ENCODE measurements at regions not wholly inside any gene's neighbourhood (a gene's known extent, or its start where the extent isn't known, plus 50 kb on each side); places are given as distances from the start of the nearest gene placed in this dataset.

GRCh38 chr4:8781641-8782040 lies 90.0 kb downstream of the HMX1 start:
- Mint-ChIP-seq H3K36me3 (no peaks in the 10 kb centered on the region), H3K27ac (no peak overlapping the region), H3K4me3 (no peak overlapping the region), H3K4me1 (no peaks in the 10 kb centered on the region), H3K9me3 (no peaks in the 10 kb centered on the region), H3K27me3 (ENCODE audit: low read depth) (peaks cover 53% of the 10 kb centered on the region)
- TF ChIP-seq CTCF (IDR thresholded peaks at IDR 0.05; ENCODE audit: unreplicated experiment), result no peak
- DNase-seq (ENCODE audit: low spot score in 2 of 2, unreplicated experiment in 2 of 2), result no peak

GRCh38 chr4:8780596-8781368 lies 90.9 kb downstream of the HMX1 start:
- no peak for DNase-seq (ENCODE audit: low spot score in 2 of 2, unreplicated experiment in 2 of 2)
- Mint-ChIP-seq H3K27me3 (ENCODE audit: low read depth) (peaks cover 52% of the 10 kb centered on the region), H3K36me3 (no peaks in the 10 kb centered on the region), H3K4me1 (no peaks in the 10 kb centered on the region), H3K9me3 (no peaks in the 10 kb centered on the region), H3K27ac (no peak overlapping the region), H3K4me3 (no peak overlapping the region)
- no peak for TF ChIP-seq CTCF (IDR thresholded peaks at IDR 0.05; ENCODE audit: unreplicated experiment)

GRCh38 chr4:8780086-8780485 lies 91.6 kb downstream of the HMX1 start:
- Mint-ChIP-seq H3K36me3 (no peaks in the 10 kb centered on the region), H3K4me3 (no peak overlapping the region), H3K27ac (no peak overlapping the region), H3K27me3 (ENCODE audit: low read depth) (peaks cover 51% of the 10 kb centered on the region), H3K4me1 (no peaks in the 10 kb centered on the region), H3K9me3 (no peaks in the 10 kb centered on the region)
- DNase-seq (ENCODE audit: low spot score in 2 of 2, unreplicated experiment in 2 of 2), result no peak
- no peak for TF ChIP-seq CTCF (IDR thresholded peaks at IDR 0.05; ENCODE audit: unreplicated experiment)

- DNase-seq (ENCODE audit: low spot score in 2 of 2, unreplicated experiment in 2 of 2), result no peak
- Mint-ChIP-seq H3K36me3 (no peaks in the 10 kb centered on the region), H3K9me3 (no peaks in the 10 kb centered on the region), H3K4me1 (no peaks in the 10 kb centered on the region), H3K27me3 (ENCODE audit: low read depth) (peaks cover 57% of the 10 kb centered on the region), H3K27ac (no peak overlapping the region), H3K4me3 (no peak overlapping the region)
- no peak for TF ChIP-seq CTCF (IDR thresholded peaks at IDR 0.05; ENCODE audit: unreplicated experiment)
Observed at GRCh38 chr4:8779490-8779932, 92.1 kb downstream of the HMX1 start.

- Mint-ChIP-seq H3K36me3 (no peaks in the 10 kb centered on the region), H3K4me3 (no peak overlapping the region), H3K9me3 (no peaks in the 10 kb centered on the region), H3K27ac (no peak overlapping the region), H3K27me3 (ENCODE audit: low read depth) (peaks cover 56% of the 10 kb centered on the region), H3K4me1 (no peaks in the 10 kb centered on the region)
- no peak for DNase-seq (ENCODE audit: low spot score in 2 of 2, unreplicated experiment in 2 of 2)
- no peak for TF ChIP-seq CTCF (IDR thresholded peaks at IDR 0.05; ENCODE audit: unreplicated experiment)
Observed at GRCh38 chr4:8778760-8779159, 92.9 kb downstream of the HMX1 start.
